A549 (cell line): ENCODE measurements at regions not wholly inside any gene's neighbourhood (a gene's known extent, or its start where the extent isn't known, plus 50 kb on each side); places are given as distances from the start of the nearest gene placed in this dataset.

Experiments used
- ATAC-seq, 2 experiments: fragments of 200-7000 bp in 1 of 2; fragments of >200 bp in 1 of 2; cut with Nextera tagmentation in 1 of 2; cut with Tn5 transposase in 1 of 2; 3 replicates each; pipeline versions ENCODE4 v1.8.0 to v1.9.1; 2018 to 2020; ENCODE audit warnings: mild to moderate bottlenecking in 1 of 2, moderate library complexity in 1 of 2
- CTCF ChIA-PET: fragments of 300-600 bp; sonication (Branson Sonifier 250); formaldehyde crosslinking; extraction: SDS; loops from one replicate; lab custom pipeline; 2021; ENCODE audit warnings: antibody characterized with exemption, inconsistent platforms; lab: Yijun Ruan, JAX
- POLR2A ChIA-PET: fragments of 350-600 bp; formaldehyde crosslinking; extraction: SDS; loops from one replicate; lab custom pipeline; 2021; ENCODE audit warnings: antibody characterized with exemption, inconsistent platforms; lab: Yijun Ruan, JAX
- DNase-seq, 2 experiments: peaks; one replicate each; pipeline versions ENCODE4 v3.0.0 to v3.0.0-alpha.2; 2011 to 2016; ENCODE audit warnings: low read depth in 1 of 2, low spot score in 1 of 2
- FAIRE-seq: peaks from 2 replicates; lab custom pipeline; 2011; peaks lifted over from hg19 to GRCh38; lab: Jason Lieb, UNC
- H3K27ac ChIP-seq, 2 experiments: fragments of >200 bp; sonication (Bioruptor Twin); formaldehyde crosslinking; 3 replicates each; pipeline ENCODE4 v1.5.1; 2016 to 2017
- H3K4me1 ChIP-seq: fragments of >200 bp; sonication (Bioruptor Twin); formaldehyde crosslinking; 3 replicates; pipeline ENCODE4 v1.6.1; 2016
- H3K4me2 ChIP-seq: fragments of >200 bp; sonication (Bioruptor Twin); formaldehyde crosslinking; 3 replicates; pipeline ENCODE4 v1.6.1; 2016
- H3K4me3 ChIP-seq: fragments of >200 bp; sonication (Bioruptor Twin); formaldehyde crosslinking; 3 replicates; pipeline ENCODE4 v1.5.1; 2016
- H3K9me3 ChIP-seq: fragments of >200 bp; sonication (Bioruptor Twin); formaldehyde crosslinking; 3 replicates; pipeline ENCODE4 v1.6.1; 2016
- CBX2 ChIP-seq: fragments of 200-600 bp; sonication (generic); IDR thresholded peaks from 2 replicates; pipeline ENCODE4 v1.6.1; 2016; ENCODE audit warnings: low read depth, mild to moderate bottlenecking, borderline replicate concordance
- CEBPB ChIP-seq, 2 experiments: fragments of >200 bp in 1 of 2; sonication (Bioruptor Twin) in 1 of 2; formaldehyde crosslinking in 1 of 2; IDR thresholded peaks; 2 replicates each; pipeline ENCODE4 v1.6.1; 2012 to 2016
- CHD2 ChIP-seq: fragments of 150-350 bp; IDR thresholded peaks from 2 replicates; pipeline ENCODE4 v1.6.1; 2014; ENCODE audit warnings: low read length; ENCODE audit not compliant: partially characterized antibody
- CHD4 ChIP-seq: fragments of 200-600 bp; sonication (generic); IDR thresholded peaks from 2 replicates; pipeline ENCODE4 v1.6.1; 2016; ENCODE audit warnings: antibody characterized with exemption, mild to moderate bottlenecking, borderline replicate concordance
- E2F6 ChIP-seq: IDR thresholded peaks from 2 replicates; pipeline ENCODE4 v1.6.1; 2012; ENCODE audit warnings: low read depth, borderline replicate concordance
- EHF ChIP-seq: fragments of 250-450 bp; sonication (Bioruptor Pico); IDR thresholded peaks from 2 replicates; pipeline ENCODE4 v1.5.0; 2020; ENCODE audit warnings: mild to moderate bottlenecking
- EHMT2 ChIP-seq: fragments of 200-600 bp; sonication (generic); IDR thresholded peaks from 2 replicates; pipeline ENCODE4 v1.6.1; 2016; ENCODE audit warnings: antibody characterized with exemption, low read depth, mild to moderate bottlenecking, moderate library complexity
- ESRRA ChIP-seq: fragments of 150-350 bp; IDR thresholded peaks from 2 replicates; pipeline ENCODE4 v1.6.1; 2014; ENCODE audit warnings: mild to moderate bottlenecking, low read length, borderline replicate concordance
- FOSB ChIP-seq: fragments of 250-450 bp; sonication (Bioruptor Pico); IDR thresholded peaks from 2 replicates; pipeline ENCODE4 v1.5.0; 2020; ENCODE audit warnings: mild to moderate bottlenecking, moderate library complexity
- FOSL2 ChIP-seq, 2 experiments: fragments of 450-650 bp in 1 of 2; fragments of >200 bp in 1 of 2; sonication (Bioruptor Twin) in 1 of 2; formaldehyde crosslinking; IDR thresholded peaks; 2 replicates each; pipeline versions ENCODE4 v1.5.0 to v1.6.1; 2016 to 2020; ENCODE audit warnings: mild to moderate bottlenecking in 1 of 2, moderate library complexity in 1 of 2
- HDAC2 ChIP-seq: fragments of 200-600 bp; sonication (generic); IDR thresholded peaks from 2 replicates; pipeline ENCODE4 v1.6.1; 2016
- HOXB13 ChIP-seq: fragments of 250-450 bp; sonication (Bioruptor Pico); IDR thresholded peaks from 2 replicates; pipeline ENCODE4 v1.5.0; 2020; ENCODE audit warnings: low read depth, mild to moderate bottlenecking, moderate library complexity
- JUNB ChIP-seq: fragments of >200 bp; sonication (Bioruptor Twin); formaldehyde crosslinking; IDR thresholded peaks from 2 replicates; pipeline ENCODE4 v1.6.1; 2016
- KDM1A ChIP-seq: fragments of 200-600 bp; sonication (generic); IDR thresholded peaks from 2 replicates; pipeline ENCODE4 v1.6.1; 2016; ENCODE audit warnings: low read depth, mild to moderate bottlenecking
- MAFK ChIP-seq: fragments of 450-650 bp; IDR thresholded peaks from 2 replicates; pipeline ENCODE4 v1.6.1; 2014; ENCODE audit not compliant: partially characterized antibody
- MAX ChIP-seq: IDR thresholded peaks from 2 replicates; pipeline ENCODE4 v1.6.1; 2012
- MYC ChIP-seq: IDR thresholded peaks from 2 replicates; pipeline ENCODE4 v1.6.1; 2012; ENCODE audit warnings: mild to moderate bottlenecking, inconsistent platforms, low read length, improper control_type of control experiment, borderline replicate concordance
- POLR2A ChIP-seq: IDR thresholded peaks from 2 replicates; pipeline ENCODE4 v1.6.1; 2012; ENCODE audit warnings: mild to moderate bottlenecking, low read length
- RAD21 ChIP-seq, 2 experiments: fragments of >200 bp in 1 of 2; sonication (Bioruptor Twin) in 1 of 2; formaldehyde crosslinking in 1 of 2; IDR thresholded peaks in 1 of 2; conservative IDR thresholded peaks in 1 of 2; 2 replicates in 1 of 2; 3 replicates in 1 of 2; pipeline ENCODE4 v1.6.1; 2012 to 2018; ENCODE audit warnings: inconsistent platforms in 1 of 2
- RNF2 ChIP-seq: fragments of 200-600 bp; sonication (generic); IDR thresholded peaks from 2 replicates; pipeline ENCODE4 v1.6.1; 2016; ENCODE audit warnings: low read depth, mild to moderate bottlenecking, antibody characterized with exemption, moderate library complexity, borderline replicate concordance
- SMC3 ChIP-seq: fragments of >200 bp; sonication (Bioruptor Twin); formaldehyde crosslinking; IDR thresholded peaks from 3 replicates; pipeline ENCODE4 v1.6.1; 2018; ENCODE audit warnings: inconsistent platforms
- ZC3H11A ChIP-seq: fragments of 450-650 bp; IDR thresholded peaks from 2 replicates; pipeline ENCODE4 v1.6.1; 2014; ENCODE audit warnings: antibody characterized with exemption, mild to moderate bottlenecking
- ZNF302 ChIP-seq: fragments of 250-450 bp; sonication (Bioruptor Pico); IDR thresholded peaks from 2 replicates; pipeline ENCODE4 v1.9.0; 2021; ENCODE audit warnings: inconsistent platforms, mild to moderate bottlenecking, moderate library complexity
- WGBS: methylation state at CpG from one replicate; pipeline ENCODE4 v1.1.6; 2017; ENCODE audit errors: missing lambda C conversion rate; 5-methylcytosine and 5-hydroxymethylcytosine counted together
- TF ChIP-seq, protein P1 (sequence below): fragments of 150-350 bp; IDR thresholded peaks from 2 replicates; pipeline ENCODE4 v1.6.1; 2014; ENCODE audit warnings: low read depth, mild to moderate bottlenecking, low read length
- TF ChIP-seq, protein P2 (sequence below): fragments of >200 bp; sonication (Bioruptor Twin); formaldehyde crosslinking; IDR thresholded peaks from 3 replicates; pipeline ENCODE4 v1.6.1; 2016
- TF ChIP-seq, protein P3 (sequence below): fragments of >200 bp; sonication (Bioruptor Twin); formaldehyde crosslinking; IDR thresholded peaks from 3 replicates; pipeline ENCODE4 v1.5.1; 2016
- TF ChIP-seq, protein P4 (sequence below): fragments of >200 bp; sonication (Bioruptor Twin); formaldehyde crosslinking; IDR thresholded peaks from 2 replicates; pipeline ENCODE4 v1.6.1; 2016

GRCh38 chr1:105231378-105231777 is 1481.7 kb downstream of the AMY1C start (continued):
- TF ChIP-seq HOXB13 (no peak), MYC (no peak), CEBPB (IDR thresholded peaks at IDR 0.05) (no peak), ZC3H11A (no peak), E2F6 (no peak)

DNA sequence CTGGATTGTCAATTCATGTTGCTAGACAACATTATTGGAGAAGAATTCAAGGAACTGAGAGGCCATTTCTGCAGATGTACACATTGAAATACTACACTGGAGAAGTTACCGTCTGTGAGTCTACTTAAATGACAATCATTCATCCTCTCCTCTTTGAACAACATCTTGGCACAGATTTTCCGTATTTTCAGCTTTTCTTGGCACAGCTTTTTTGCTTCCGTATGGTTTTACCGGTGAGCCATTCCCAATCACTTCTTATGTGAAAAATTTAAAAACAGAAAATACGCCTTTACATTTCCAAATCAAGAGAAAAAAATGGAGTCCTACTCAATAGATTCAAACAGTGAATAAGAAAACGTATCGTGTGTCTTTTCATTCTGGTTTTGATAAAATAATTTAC is 1493.7 kb downstream of the AMY1C start:
- 32% methylated on average over 7 of the region's 7 CpGs for WGBS
- DNase-seq (no peak), FAIRE-seq (no peak), ATAC-seq (no peak)
- POLR2A ChIA-PET = no interaction called here
- CTCF ChIA-PET = interaction anchor here (0.6 kb wide), 1 partner anchor 521 kb away, joined by 3 read pairs; no protein-coding TSS in a partner anchor
- Histone ChIP-seq H3K4me3 (no peak overlapping the region), H3K4me1 (no peaks in the 10 kb centered on the region), H3K27ac (no peak overlapping the region), H3K9me3 (no peaks in the 10 kb centered on the region), H3K4me2 (no peak overlapping the region)
- TF ChIP-seq JUNB = no peak
- no peak for TF ChIP-seq ZNF302 (CRISPR knock-in tag)
- TF ChIP-seq EHF (CRISPR knock-in tag) = no peak
- no peak for TF ChIP-seq POLR2A
- TF ChIP-seq MAFK = no peak

DNA sequence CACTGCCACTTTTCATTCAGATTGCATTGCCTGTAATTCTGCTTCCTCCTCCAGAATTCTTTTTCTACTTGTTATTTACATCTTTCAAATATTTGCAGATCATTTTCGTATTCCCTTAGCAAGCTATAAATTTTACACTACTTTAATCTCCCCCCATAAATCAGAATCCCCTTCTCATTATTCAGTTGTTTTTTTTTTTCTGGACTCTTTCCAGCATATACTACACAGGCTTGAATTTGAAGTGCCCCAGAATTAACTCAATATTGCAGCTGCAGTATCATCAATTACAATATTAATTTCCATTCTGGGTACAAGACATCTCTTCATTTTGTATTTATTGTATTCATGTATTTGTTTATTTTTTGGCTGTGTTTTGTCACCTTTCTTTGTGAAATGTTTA is 1494.3 kb downstream of the AMY1C start:
- TF ChIP-seq POLR2A = no peak
- no peak for TF ChIP-seq RNF2
- TF ChIP-seq CHD2 = no peak
- TF ChIP-seq ZNF302 (CRISPR knock-in tag) = no peak
- TF ChIP-seq, protein P1, sequence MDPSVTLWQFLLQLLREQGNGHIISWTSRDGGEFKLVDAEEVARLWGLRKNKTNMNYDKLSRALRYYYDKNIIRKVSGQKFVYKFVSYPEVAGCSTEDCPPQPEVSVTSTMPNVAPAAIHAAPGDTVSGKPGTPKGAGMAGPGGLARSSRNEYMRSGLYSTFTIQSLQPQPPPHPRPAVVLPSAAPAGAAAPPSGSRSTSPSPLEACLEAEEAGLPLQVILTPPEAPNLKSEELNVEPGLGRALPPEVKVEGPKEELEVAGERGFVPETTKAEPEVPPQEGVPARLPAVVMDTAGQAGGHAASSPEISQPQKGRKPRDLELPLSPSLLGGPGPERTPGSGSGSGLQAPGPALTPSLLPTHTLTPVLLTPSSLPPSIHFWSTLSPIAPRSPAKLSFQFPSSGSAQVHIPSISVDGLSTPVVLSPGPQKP = no peak
- TF ChIP-seq, protein P2, sequence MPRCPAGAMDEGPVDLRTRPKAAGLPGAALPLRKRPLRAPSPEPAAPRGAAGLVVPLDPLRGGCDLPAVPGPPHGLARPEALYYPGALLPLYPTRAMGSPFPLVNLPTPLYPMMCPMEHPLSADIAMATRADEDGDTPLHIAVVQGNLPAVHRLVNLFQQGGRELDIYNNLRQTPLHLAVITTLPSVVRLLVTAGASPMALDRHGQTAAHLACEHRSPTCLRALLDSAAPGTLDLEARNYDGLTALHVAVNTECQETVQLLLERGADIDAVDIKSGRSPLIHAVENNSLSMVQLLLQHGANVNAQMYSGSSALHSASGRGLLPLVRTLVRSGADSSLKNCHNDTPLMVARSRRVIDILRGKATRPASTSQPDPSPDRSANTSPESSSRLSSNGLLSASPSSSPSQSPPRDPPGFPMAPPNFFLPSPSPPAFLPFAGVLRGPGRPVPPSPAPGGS = no peak
- no peak for TF ChIP-seq CBX2
- no peak for TF ChIP-seq CHD4
- no peak for TF ChIP-seq SMC3
- 0% methylated on average over 1 of the region's 1 CpG for WGBS
- no peak overlapping the region for H3K4me3 ChIP-seq
- H3K4me1 ChIP-seq = no peaks in the 10 kb centered on the region
- ChIA-PET POLR2A (no interaction called here), CTCF (interaction anchor here (0.6 kb wide), 1 partner anchor 520 kb away, joined by 3 read pairs; no protein-coding TSS in a partner anchor)
- DNase-seq (no peak), ATAC-seq (no peak), FAIRE-seq (no peak)
- no peaks in the 10 kb centered on the region for H3K9me3 ChIP-seq
- H3K27ac ChIP-seq = no peak overlapping the region
- no peak overlapping the region for H3K4me2 ChIP-seq

- FAIRE-seq = no peak
- Histone ChIP-seq H3K4me2 (no peak overlapping the region), H3K9me3 (no peaks in the 10 kb centered on the region), H3K4me3 (no peak overlapping the region), H3K4me1 (no peaks in the 10 kb centered on the region), H3K27ac (no peak overlapping the region)
- WGBS = 0% methylated on average over 1 of the region's 1 CpG
- POLR2A ChIA-PET = no interaction called here
- no peak for DNase-seq
- CTCF ChIA-PET = no interaction called here
- no peak for ATAC-seq
- no peak for TF ChIP-seq FOSL2 (IDR thresholded peaks at IDR 0.05)
- TF ChIP-seq FOSL2 (CRISPR knock-in tag; IDR thresholded peaks at IDR 0.05) = no peak
- TF ChIP-seq JUNB = no peak
- no peak for TF ChIP-seq ZC3H11A
- no peak for TF ChIP-seq KDM1A
- TF ChIP-seq, protein P3, sequence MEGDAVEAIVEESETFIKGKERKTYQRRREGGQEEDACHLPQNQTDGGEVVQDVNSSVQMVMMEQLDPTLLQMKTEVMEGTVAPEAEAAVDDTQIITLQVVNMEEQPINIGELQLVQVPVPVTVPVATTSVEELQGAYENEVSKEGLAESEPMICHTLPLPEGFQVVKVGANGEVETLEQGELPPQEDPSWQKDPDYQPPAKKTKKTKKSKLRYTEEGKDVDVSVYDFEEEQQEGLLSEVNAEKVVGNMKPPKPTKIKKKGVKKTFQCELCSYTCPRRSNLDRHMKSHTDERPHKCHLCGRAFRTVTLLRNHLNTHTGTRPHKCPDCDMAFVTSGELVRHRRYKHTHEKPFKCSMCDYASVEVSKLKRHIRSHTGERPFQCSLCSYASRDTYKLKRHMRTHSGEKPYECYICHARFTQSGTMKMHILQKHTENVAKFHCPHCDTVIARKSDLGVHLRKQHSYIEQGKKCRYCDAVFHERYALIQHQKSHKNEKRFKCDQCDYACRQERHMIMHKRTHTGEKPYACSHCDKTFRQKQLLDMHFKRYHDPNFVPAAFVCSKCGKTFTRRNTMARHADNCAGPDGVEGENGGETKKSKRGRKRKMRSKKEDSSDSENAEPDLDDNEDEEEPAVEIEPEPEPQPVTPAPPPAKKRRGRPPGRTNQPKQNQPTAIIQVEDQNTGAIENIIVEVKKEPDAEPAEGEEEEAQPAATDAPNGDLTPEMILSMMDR = no peak
- TF ChIP-seq ZNF302 (CRISPR knock-in tag) = no peak
- TF ChIP-seq FOSB (CRISPR knock-in tag) = no peak
- TF ChIP-seq, protein P4, sequence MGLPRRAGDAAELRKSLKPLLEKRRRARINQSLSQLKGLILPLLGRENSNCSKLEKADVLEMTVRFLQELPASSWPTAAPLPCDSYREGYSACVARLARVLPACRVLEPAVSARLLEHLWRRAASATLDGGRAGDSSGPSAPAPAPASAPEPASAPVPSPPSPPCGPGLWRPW = no peak
- no peak for TF ChIP-seq RAD21 (conservative IDR thresholded peaks at IDR 0.05 in 1 of 2, IDR thresholded peaks at IDR 0.05 in 1 of 2)
- TF ChIP-seq HDAC2 = no peak
- no peak for TF ChIP-seq EHMT2
- no peak for TF ChIP-seq MAX
- no peak for TF ChIP-seq ESRRA
- TF ChIP-seq, protein P1 = no peak
- TF ChIP-seq MAFK = no peak
These were observed 1505.2 kb downstream of the AMY1C start for GRCh38 chr1:105254906-105255305.
